Activated CD4-positive, alpha-beta T cell treated with anti-CD3 and anti-CD28 coated beads for 36 hours (primary cell): ENCODE measurements at regions not wholly inside any gene's neighbourhood (a gene's known extent, or its start where the extent isn't known, plus 50 kb on each side); places are given as distances from the start of the nearest gene placed in this dataset.

Experiments
- ATAC-seq: fragments of 200-7000 bp; cut with Tn5 transposase; one replicate; pipeline ENCODE4 v1.10.0; 2021; ENCODE audit warnings: mild to moderate bottlenecking, moderate library complexity
- CTCF ChIA-PET: fragments of 350-600 bp; sonication (Branson Sonifier 250); formaldehyde crosslinking; loops from one replicate; lab custom pipeline; 2021; ENCODE audit warnings: antibody characterized with exemption; lab: Charles Lee
- POLR2A ChIA-PET: fragments of 350-600 bp; sonication (Branson Sonifier 250); formaldehyde crosslinking; loops from one replicate; lab custom pipeline; 2021; ENCODE audit warnings: antibody characterized with exemption, inconsistent platforms; lab: Charles Lee
- DNase-seq: peaks from one replicate; pipeline ENCODE4 v3.0.0-alpha.2; 2020
- H3K27ac Mint-ChIP-seq: one replicate; pipeline ENCODE4 v1.8.0; 2021; ENCODE audit warnings: mixed read lengths
- H3K27me3 Mint-ChIP-seq: one replicate; pipeline ENCODE4 v1.8.0; 2021; ENCODE audit warnings: mixed read lengths
- H3K36me3 Mint-ChIP-seq: one replicate; pipeline ENCODE4 v1.8.0; 2021; ENCODE audit warnings: low read depth, mixed read lengths
- H3K4me1 Mint-ChIP-seq: one replicate; pipeline ENCODE4 v1.8.0; 2021; ENCODE audit warnings: mixed read lengths
- H3K4me3 Mint-ChIP-seq: one replicate; pipeline ENCODE4 v1.8.0; 2021; ENCODE audit warnings: mild to moderate bottlenecking, moderate library complexity, mixed read lengths
- H3K9me3 Mint-ChIP-seq: one replicate; pipeline ENCODE4 v1.8.0; 2021; ENCODE audit warnings: low read depth, mixed read lengths
- intact Hi-C, 2 experiments: fragments of 100-400 bp; cut with DNase I in 1 of 2; cut with micrococcal nuclease in 1 of 2; formaldehyde crosslinking; loops; one replicate each; pipeline versions ENCODE4 v1.14.2 to v1.15.1; 2022 to 2024; cut with DNase I, micrococcal nuclease

DNA sequence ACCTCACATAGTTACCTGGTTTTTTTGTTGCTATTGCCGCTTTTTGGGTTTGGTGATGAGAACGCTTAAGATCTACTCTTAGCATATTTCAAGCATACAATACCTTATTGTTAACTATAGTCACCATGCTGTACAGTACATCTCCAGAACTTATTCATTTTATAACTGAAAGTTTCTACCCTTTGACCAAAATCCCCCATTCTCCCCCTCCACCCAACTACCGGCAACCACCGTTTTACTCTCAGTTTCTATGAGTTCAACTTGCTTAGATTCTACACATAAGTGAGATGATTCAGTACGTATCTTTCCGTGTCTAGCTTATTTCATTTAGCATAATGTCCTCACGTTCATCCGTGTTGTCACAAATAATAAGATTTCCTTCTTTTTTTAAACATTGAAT is 86.7 kb upstream of the IL6 start:
- ATAC-seq = peak; percentile 97
- ChIA-PET POLR2A (no interaction called here), CTCF (interaction anchor here (1.0 to 2.4 kb wide), 3 partner anchors 79 to 87 kb away, joined by 3 to 8 read pairs (median 6); partner anchors contain the start of gene IL6)
- peaks cover 31% of the 10 kb centered on the region for H3K27me3 Mint-ChIP-seq
- H3K36me3 Mint-ChIP-seq = peaks cover 4% of the 10 kb centered on the region
- no peak overlapping the region for H3K4me3 Mint-ChIP-seq
- H3K27ac Mint-ChIP-seq = no peak overlapping the region
- H3K9me3 Mint-ChIP-seq = peaks cover 15% of the 10 kb centered on the region
- intact Hi-C loops = loop anchor here (1.0 to 2.0 kb wide), 9 partner anchors 22 to 77 kb away; no protein-coding TSS in a partner anchor
- H3K4me1 Mint-ChIP-seq = peaks cover 22% of the 10 kb centered on the region
- peak; percentile 69 for DNase-seq

DNA sequence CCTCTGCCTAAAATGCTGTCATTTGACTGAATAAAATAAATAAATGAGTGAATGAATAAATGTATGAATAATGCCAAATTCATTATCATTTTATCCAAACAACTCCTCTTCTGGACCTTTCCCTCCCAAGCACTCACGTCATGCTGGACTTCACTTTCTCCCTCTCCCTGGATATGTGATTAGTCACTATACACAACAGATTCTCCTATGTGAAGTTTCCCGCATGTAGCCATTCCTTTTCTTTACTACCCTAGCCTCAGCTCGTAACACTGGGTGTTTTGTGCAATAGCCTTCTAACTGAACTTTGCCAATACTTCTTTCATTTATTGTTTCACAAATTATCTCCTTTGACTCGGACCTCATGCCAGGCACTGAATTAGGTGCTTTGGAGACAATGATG is 87.6 kb upstream of the IL6 start:
- H3K27ac Mint-ChIP-seq = no peak overlapping the region
- POLR2A ChIA-PET = interaction anchor here (0.6 kb wide), 1 partner anchor 700 kb away, joined by 3 read pairs; no protein-coding TSS in a partner anchor
- H3K4me1 Mint-ChIP-seq = peaks cover 22% of the 10 kb centered on the region
- CTCF ChIA-PET = interaction anchor here (0.6 to 2.4 kb wide), 4 partner anchors 22 to 88 kb away, joined by 3 to 8 read pairs (median 4); partner anchors contain the start of gene IL6
- peaks cover 35% of the 10 kb centered on the region for H3K27me3 Mint-ChIP-seq
- H3K4me3 Mint-ChIP-seq = no peak overlapping the region
- H3K36me3 Mint-ChIP-seq = peaks cover 3% of the 10 kb centered on the region
- peaks cover 14% of the 10 kb centered on the region for H3K9me3 Mint-ChIP-seq
- no peak for DNase-seq
- intact Hi-C loops = no loop called here
- no peak for ATAC-seq

DNA sequence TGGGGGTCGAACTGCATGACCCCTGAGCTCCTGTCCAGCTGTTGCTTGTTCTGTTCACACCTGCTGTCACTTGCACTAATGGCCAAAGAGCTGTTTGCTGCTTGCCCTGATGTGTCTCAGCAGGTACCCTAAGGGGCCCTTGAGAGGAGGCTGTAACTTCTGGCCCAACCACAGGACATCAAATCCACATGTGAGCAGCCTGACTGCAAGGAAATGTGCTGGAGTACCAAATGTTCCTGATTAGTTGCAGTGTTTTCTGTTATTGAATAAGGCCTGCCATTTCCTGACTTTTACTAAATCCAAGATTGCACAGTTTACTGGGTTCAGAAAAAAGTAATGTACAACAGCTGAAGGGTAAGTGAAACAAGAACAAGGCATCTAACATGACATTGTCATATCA is 91.7 kb upstream of the IL6 start:
- Mint-ChIP-seq H3K4me1 (peaks cover 15% of the 10 kb centered on the region), H3K4me3 (no peak overlapping the region), H3K27me3 (peaks cover 43% of the 10 kb centered on the region), H3K27ac (no peak overlapping the region), H3K9me3 (peaks cover 2% of the 10 kb centered on the region), H3K36me3 (no peaks in the 10 kb centered on the region)
- intact Hi-C loops = no loop called here
- no peak for DNase-seq
- ChIA-PET POLR2A (no interaction called here), CTCF (no interaction called here)
- ATAC-seq = no peak

DNA sequence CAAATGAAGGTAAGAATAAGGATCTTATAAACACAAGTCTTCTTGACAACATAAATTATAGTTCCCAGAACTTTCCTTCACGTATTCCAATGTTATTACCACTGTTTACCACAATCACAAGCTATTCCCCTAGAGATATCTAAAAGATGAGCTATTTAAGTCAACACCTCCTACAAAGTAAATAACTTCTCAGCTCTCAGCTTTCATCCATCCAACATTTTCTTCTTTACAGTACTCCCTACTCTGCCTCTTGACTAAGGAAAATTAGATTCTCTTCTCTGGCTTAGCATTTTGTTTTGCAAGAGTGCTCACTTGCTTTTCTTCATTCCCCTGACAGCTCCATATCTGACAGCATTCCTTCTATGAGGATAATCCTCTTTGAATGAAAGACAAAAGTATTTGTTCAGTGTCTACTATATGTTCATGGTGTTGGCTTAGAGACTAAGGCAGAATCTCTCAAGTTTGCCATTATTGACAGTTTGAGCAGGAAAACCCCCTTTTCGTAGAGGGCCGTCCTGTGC is 93.0 kb upstream of the IL6 start:
- ChIA-PET POLR2A (no interaction called here), CTCF (interaction anchor here (1.3 to 1.5 kb wide), 2 partner anchors 13 to 93 kb away, joined by 3 to 6 read pairs; partner anchors contain the start of gene IL6)
- Mint-ChIP-seq H3K4me1 (peaks cover 3% of the 10 kb centered on the region), H3K36me3 (no peaks in the 10 kb centered on the region), H3K9me3 (peaks cover under 1% of the 10 kb centered on the region), H3K4me3 (no peak overlapping the region), H3K27ac (no peak overlapping the region), H3K27me3 (peaks cover 38% of the 10 kb centered on the region)
- DNase-seq (no peak), ATAC-seq (no peak)
- intact Hi-C loops = no loop called here

DNA sequence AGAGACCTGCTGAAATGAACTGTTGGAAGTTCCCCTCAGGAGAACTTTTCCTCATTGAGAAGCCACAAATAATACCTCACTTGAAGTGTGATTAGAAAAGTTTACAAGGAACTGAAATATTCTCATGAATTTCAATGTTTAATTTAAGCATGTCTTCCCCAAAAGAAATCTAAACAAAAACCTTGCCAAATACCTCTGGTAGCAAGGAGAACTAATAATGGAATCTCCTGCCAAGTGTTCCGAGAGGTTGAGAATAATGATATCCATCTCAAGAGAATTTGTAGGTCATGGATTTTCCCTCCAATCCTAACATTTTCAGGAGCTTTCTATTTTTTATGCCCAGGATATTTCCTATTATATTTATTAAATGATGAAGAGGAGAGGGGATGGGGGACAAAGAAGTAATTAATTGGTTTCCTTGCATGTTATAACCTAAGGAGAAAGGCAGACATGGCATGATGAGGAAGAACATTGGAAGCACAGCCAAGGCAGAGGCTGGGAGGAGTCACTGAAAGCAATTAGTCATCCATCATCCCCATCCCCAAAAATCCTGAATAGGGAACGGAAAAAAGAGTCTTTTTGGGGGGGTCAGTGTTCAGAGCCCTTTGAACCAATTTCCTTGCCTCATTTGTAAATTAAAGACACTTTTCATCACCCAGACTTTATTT is 93.6 kb upstream of the IL6 start:
- DNase-seq (no peak), ATAC-seq (no peak)
- Mint-ChIP-seq H3K4me1 (peaks cover 3% of the 10 kb centered on the region), H3K9me3 (no peaks in the 10 kb centered on the region), H3K27ac (no peak overlapping the region), H3K36me3 (no peaks in the 10 kb centered on the region), H3K4me3 (no peak overlapping the region), H3K27me3 (peaks cover 39% of the 10 kb centered on the region)
- intact Hi-C loops = no loop called here
- ChIA-PET CTCF (interaction anchor here (1.3 to 1.5 kb wide), 2 partner anchors 14 to 93 kb away, joined by 3 to 6 read pairs; partner anchors contain the start of gene IL6), POLR2A (no interaction called here)

DNA sequence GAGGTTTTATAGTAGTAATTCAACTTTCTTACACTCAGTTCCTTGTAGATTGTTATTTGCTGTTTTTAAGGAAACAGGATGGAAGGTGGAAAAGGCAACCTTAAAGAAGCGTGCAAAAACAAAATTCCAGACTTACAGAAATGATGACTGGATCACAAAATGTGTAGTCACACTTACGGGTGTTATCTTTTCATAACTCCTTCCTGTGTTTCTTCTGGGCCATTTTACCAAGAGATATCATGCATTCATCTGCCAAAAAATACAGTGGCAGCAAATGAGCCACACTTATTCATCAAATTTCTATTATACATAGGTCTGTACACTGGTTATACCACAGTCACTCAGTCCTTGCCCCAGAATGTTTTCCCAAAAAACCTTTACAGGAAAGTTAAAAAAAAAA is 94.3 kb upstream of the IL6 start:
- H3K27me3 Mint-ChIP-seq = peaks cover 37% of the 10 kb centered on the region
- peaks cover 3% of the 10 kb centered on the region for H3K4me1 Mint-ChIP-seq
- ChIA-PET CTCF (interaction anchor here (0.7 to 1.1 kb wide), 2 partner anchors 19 to 105 kb away, joined by 3 read pairs; no protein-coding TSS in a partner anchor), POLR2A (no interaction called here)
- no peaks in the 10 kb centered on the region for H3K36me3 Mint-ChIP-seq
- no peaks in the 10 kb centered on the region for H3K9me3 Mint-ChIP-seq
- DNase-seq = no peak
- intact Hi-C loops = no loop called here
- no peak overlapping the region for H3K4me3 Mint-ChIP-seq
- no peak for ATAC-seq
- no peak overlapping the region for H3K27ac Mint-ChIP-seq

DNA sequence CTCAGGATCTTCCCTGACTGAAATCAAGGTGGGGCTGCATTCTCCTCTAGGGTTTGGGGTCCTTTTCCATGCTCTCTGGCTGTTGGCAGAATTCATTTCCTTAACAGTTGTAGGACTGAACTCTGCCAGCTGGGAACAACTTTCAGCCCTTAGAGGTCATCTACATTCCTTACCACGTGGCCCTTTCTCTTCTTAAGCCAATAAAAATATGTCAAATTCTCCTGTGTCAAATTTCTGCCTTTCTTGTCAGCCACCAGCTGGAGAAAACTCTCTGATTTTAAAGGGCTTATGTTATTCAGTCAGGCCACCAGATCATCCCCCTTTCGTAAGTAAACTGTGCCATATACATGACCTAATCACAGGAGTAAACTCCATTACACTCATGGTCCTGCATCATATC is 95.3 kb upstream of the IL6 start:
- DNase-seq (no peak), ATAC-seq (no peak)
- H3K4me1 Mint-ChIP-seq = peaks cover 3% of the 10 kb centered on the region
- ChIA-PET CTCF (interaction anchor here (1.1 to 1.5 kb wide), 2 partner anchors 97 to 106 kb away, joined by 3 read pairs; no protein-coding TSS in a partner anchor), POLR2A (no interaction called here)
- intact Hi-C loops = no loop called here
- no peak overlapping the region for H3K4me3 Mint-ChIP-seq
- no peak overlapping the region for H3K27ac Mint-ChIP-seq
- H3K36me3 Mint-ChIP-seq = no peaks in the 10 kb centered on the region
- H3K9me3 Mint-ChIP-seq = no peaks in the 10 kb centered on the region
- H3K27me3 Mint-ChIP-seq = peaks cover 35% of the 10 kb centered on the region

DNA sequence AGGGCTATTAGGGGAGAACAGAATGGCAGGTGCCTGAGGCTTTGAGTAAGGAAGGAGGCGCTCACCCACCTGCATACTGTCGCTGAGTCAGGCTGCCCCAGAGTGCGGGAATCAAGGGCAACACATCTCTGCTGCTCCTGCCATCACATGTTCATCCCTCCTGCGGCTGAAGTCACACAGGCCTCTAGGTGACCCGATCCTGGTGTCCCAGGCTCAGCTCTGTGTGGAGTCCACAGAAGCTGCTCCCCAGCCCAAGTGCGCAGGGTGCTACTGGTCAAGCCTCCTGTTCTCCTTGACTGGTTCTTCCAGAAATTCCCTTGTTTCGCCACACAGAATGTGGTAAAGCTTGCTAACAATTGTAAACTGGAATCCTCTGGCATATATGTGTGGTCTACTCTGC is 96.9 kb upstream of the IL6 start:
- H3K27ac Mint-ChIP-seq = no peak overlapping the region
- ATAC-seq = no peak

DNA sequence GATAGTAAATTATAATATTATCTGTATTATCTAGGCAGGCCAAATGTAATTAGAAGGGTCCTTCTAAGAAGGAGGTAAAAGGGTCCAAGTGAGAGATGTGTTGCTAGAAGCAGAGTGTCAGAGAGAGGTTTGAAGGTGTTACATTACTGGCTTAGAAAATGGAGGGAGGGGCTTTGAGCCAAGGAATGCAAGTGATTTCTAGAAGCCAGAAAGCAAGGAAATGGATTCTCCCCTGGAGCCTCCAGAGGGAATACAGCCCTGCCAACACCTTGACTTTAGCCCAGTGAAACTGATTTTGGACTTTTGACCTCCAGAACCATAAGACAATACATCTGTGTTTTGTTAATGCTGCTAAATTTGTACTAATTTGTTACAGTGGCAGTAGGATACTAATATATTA is 97.9 kb upstream of the IL6 start:
- no peaks in the 10 kb centered on the region for H3K36me3 Mint-ChIP-seq
- H3K27me3 Mint-ChIP-seq = peaks cover 30% of the 10 kb centered on the region
- H3K27ac Mint-ChIP-seq = no peak overlapping the region
- H3K4me3 Mint-ChIP-seq = no peak overlapping the region
- H3K4me1 Mint-ChIP-seq = peaks cover 3% of the 10 kb centered on the region
- ATAC-seq (no peak), DNase-seq (no peak)
- intact Hi-C loops = no loop called here
- ChIA-PET POLR2A (no interaction called here), CTCF (no interaction called here)
- H3K9me3 Mint-ChIP-seq = no peaks in the 10 kb centered on the region

More for the DNA sequence above, 96.9 kb upstream of the IL6 start:
- Mint-ChIP-seq H3K36me3 (no peaks in the 10 kb centered on the region), H3K4me1 (peaks cover 3% of the 10 kb centered on the region), H3K4me3 (no peak overlapping the region), H3K27me3 (peaks cover 37% of the 10 kb centered on the region), H3K9me3 (no peaks in the 10 kb centered on the region)
- DNase-seq = no peak
- ChIA-PET CTCF (interaction anchor here (0.6 kb wide), 1 partner anchor 477 kb away, joined by 3 read pairs; no protein-coding TSS in a partner anchor), POLR2A (no interaction called here)
- intact Hi-C loops = no loop called here

DNA sequence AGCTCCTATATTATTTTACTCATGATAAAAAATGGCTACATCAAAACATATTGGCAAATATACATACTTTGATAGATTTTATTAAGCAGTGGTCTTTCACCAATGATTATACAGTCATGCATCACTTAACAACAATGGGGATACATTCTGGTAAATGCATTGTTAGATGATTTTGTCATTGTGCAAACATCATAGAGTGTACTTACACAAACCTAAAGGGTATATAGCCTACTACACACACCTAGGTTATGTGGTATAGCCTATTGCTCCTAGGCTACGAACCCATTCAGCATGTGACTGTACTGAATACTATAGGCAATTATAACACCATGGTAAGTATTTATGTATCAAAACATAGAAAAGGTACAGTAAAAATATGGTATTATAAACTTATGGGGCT is 98.9 kb upstream of the IL6 start:
- Mint-ChIP-seq H3K36me3 (no peaks in the 10 kb centered on the region), H3K4me1 (peaks cover 3% of the 10 kb centered on the region), H3K4me3 (no peak overlapping the region), H3K27me3 (peaks cover 27% of the 10 kb centered on the region), H3K9me3 (no peaks in the 10 kb centered on the region), H3K27ac (no peak overlapping the region)
- ChIA-PET CTCF (interaction anchor here (0.6 to 1.3 kb wide), 3 partner anchors 24 to 150 kb away, joined by 3 to 4 read pairs (median 4); no protein-coding TSS in a partner anchor), POLR2A (no interaction called here)
- ATAC-seq (no peak), DNase-seq (no peak)
- intact Hi-C loops = no loop called here

DNA sequence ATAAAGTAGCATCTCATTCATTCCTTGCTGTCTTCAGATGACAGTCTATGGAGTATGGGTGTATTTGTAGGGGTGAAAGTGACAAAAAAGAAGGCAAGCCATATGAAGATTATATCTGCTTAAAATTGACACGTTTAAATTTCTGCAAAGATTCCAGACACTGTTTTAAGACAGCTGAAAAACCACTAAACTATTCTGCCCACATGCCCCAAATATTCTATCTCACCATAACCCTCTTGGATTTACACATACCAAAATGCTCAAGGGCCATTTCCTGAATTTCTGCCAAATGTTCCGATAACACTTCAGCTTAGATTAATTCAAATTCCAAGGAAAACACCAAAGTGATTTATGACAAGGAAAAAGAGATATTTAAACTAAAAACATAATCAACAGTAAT is 99.9 kb upstream of the IL6 start:
- Mint-ChIP-seq H3K4me1 (peaks cover under 1% of the 10 kb centered on the region), H3K36me3 (no peaks in the 10 kb centered on the region), H3K27ac (no peak overlapping the region), H3K4me3 (no peak overlapping the region), H3K27me3 (peaks cover 23% of the 10 kb centered on the region), H3K9me3 (no peaks in the 10 kb centered on the region)
- intact Hi-C loops = no loop called here
- no peak for ATAC-seq
- no peak for DNase-seq
- ChIA-PET CTCF (interaction anchor here (0.6 kb wide), 1 partner anchor 324 kb away, joined by 3 read pairs; no protein-coding TSS in a partner anchor), POLR2A (no interaction called here)

DNA sequence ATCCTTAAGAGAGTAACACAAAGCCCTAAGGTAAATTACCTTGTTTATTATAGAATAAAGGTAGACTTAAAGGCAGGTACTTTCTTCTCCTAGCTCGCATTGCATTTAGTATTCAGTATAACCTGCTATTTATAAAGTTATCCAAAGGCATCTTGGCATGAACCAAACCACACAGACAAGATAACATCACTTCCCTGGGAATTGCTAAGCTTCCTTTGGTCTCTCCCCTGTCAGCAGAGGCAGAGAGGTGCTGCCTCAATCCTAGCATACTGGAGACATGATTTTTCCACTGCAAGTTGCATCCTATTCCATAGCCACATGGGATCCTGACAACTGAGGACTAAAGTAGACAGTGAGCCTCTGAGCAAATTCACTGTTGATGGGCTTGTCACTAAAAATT is 101.7 kb upstream of the IL6 start:
- H3K27ac Mint-ChIP-seq = no peak overlapping the region
- intact Hi-C loops = no loop called here
- ATAC-seq = no peak
- no peak for DNase-seq
- H3K27me3 Mint-ChIP-seq = peaks cover 19% of the 10 kb centered on the region
- H3K36me3 Mint-ChIP-seq = no peaks in the 10 kb centered on the region
- H3K4me3 Mint-ChIP-seq = no peak overlapping the region
- POLR2A ChIA-PET = no interaction called here
- CTCF ChIA-PET = no interaction called here
- no peaks in the 10 kb centered on the region for H3K4me1 Mint-ChIP-seq
- H3K9me3 Mint-ChIP-seq = no peaks in the 10 kb centered on the region
